AG09309 (cell line): ENCODE measurements at regions not wholly inside any gene's neighbourhood (a gene's known extent, or its start where the extent isn't known, plus 50 kb on each side); places are given as distances from the start of the nearest gene placed in this dataset.

Experiments
- DNase-seq: peaks from one replicate; pipeline ENCODE4 v3.0.0-alpha.2; 2010; ENCODE audit warnings: low read depth
- H3K4me3 ChIP-seq: 2 replicates; pipeline ENCODE4 v1.5.1; 2011; ENCODE audit warnings: mild to moderate bottlenecking, low read depth, low read length, moderate library complexity; ENCODE audit not compliant: control insufficient read depth
- CTCF ChIP-seq: IDR thresholded peaks from 2 replicates; pipeline ENCODE4 v1.5.1; 2011; ENCODE audit warnings: mild to moderate bottlenecking, low read depth, low read length, inconsistent platforms; ENCODE audit not compliant: insufficient read depth, control insufficient read depth; ENCODE audit errors: missing control alignments

- no peak for DNase-seq
- TF ChIP-seq CTCF = no peak
- no peak overlapping the region for H3K4me3 ChIP-seq
These were observed 860.9 kb upstream of the MDGA2 start for GRCh38 chr14:48536318-48536717.

DNA sequence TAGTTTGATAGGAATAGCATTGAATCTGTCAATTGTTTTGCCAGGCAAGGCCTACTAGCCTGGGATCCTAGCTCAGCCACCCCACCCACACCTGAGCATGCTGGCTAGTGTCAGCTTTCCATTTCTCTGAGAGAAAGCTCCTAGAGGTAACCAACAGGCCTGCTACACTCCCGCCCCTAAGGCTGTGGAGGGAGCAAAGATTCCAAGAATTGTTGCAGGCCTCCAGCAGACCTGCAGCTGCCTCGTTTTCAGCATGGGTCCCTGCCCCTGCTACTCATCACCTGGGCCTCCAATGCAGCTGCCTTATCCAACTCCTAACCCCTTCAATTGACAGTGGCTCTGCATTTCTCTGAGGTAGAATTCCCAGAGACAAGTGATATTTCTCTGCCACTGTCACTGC is 852.4 kb upstream of the MDGA2 start:
- no peak for DNase-seq
- TF ChIP-seq CTCF = no peak

GRCh38 chr14:48526307-48526706 is 850.9 kb upstream of the MDGA2 start:
- no peak for TF ChIP-seq CTCF
- H3K4me3 ChIP-seq = no peak overlapping the region
- no peak for DNase-seq

More for the DNA sequence above, 852.4 kb upstream of the MDGA2 start:
- H3K4me3 ChIP-seq = no peak overlapping the region

DNA sequence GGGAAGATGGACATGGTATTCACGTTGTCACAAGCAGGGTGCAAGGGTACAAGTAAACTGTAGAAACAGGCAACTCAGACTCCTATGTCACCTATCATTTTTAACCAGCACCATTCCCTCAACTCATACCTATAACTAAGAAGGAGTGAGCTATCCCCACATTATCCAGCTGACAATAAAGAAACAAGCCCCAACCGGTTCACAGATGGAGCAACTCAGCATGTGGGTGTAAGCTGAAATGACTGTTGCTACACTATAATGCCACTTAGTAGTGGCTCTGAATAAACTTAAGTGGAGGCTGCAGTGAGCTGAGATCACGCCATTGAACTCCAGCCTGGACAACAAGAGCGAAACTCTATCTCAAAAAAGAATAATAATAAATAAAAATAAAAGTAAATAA is 829.5 kb upstream of the MDGA2 start:
- TF ChIP-seq CTCF = no peak
- DNase-seq = no peak
- H3K4me3 ChIP-seq = no peak overlapping the region

DNA sequence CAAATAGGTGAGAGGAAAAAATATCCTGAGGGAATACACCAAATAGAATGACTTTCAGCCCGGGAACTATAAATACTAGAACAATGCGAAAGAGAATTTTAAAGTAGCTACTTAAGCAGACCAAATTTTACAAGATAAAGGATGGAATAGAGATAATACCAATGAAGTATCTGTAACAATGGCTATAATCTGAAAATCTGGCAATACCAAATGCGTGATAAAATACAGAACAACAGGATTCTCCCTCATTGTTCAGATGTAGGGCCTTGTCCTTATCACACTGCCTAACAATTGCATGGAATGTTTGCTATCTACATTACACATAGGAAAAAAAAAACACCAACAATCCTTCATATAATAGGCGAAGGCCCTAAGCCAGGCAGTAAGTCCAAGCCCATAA is 815.4 kb upstream of the MDGA2 start:
- TF ChIP-seq CTCF = no peak

GRCh38 chr14:48473944-48474343 is 798.5 kb upstream of the MDGA2 start:
- no peak for TF ChIP-seq CTCF
- no peak overlapping the region for H3K4me3 ChIP-seq

More for the DNA sequence above, 815.4 kb upstream of the MDGA2 start:
- no peak for DNase-seq
- no peak overlapping the region for H3K4me3 ChIP-seq

DNA sequence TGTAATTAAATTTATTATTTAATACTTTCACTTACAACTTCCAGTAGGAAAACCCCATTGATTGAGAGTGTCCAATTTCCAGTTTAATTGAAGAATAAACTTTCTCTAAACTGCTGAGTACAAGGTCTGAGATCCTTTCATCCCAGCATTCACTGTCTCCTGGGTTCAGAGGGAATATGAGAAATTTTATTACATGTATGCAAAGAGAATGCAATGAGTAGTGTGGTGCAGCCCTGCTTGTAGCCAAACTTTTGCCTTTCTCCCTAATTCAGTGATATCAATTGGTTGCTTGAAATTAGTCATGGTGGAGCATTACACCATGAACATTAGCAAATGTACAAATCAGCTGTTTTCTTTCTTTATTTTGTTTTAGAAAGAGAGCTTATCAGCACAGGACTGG is 780.6 kb upstream of the MDGA2 start:
- no peak for DNase-seq
- TF ChIP-seq CTCF = no peak
- no peak overlapping the region for H3K4me3 ChIP-seq

More at GRCh38 chr14:48473944-48474343, 798.5 kb upstream of the MDGA2 start:
- no peak for DNase-seq
